ENCODE measurements at regions not wholly inside any gene's neighbourhood (a gene's known extent, or its start where the extent isn't known, plus 50 kb on each side); places are given as distances from the start of the nearest gene placed in this dataset.

- TF ChIP-seq CTCF (conservative IDR thresholded peaks at IDR 0.05; ENCODE audit: control insufficient read depth, insufficient read depth, low read depth, low read length), result no peak
- DNase-seq (ENCODE audit: low read depth), result peak; percentile 6
- no peak overlapping the region for H3K4me3 ChIP-seq (ENCODE audit: control insufficient read depth, low read depth, low read length)
These were observed 110.9 kb upstream of the TPM1 start for GRCh38 chr15:62931650-62932049.

GRCh38 chr15:62932436-62932835 is 110.1 kb upstream of the TPM1 start:
- no peak overlapping the region for H3K4me3 ChIP-seq (ENCODE audit: control insufficient read depth, low read depth, low read length)
- no peak for TF ChIP-seq CTCF (conservative IDR thresholded peaks at IDR 0.05; ENCODE audit: control insufficient read depth, insufficient read depth, low read depth, low read length)
- peak; percentile 94 for DNase-seq (ENCODE audit: low read depth)

GRCh38 chr15:62933386-62933785 is 109.2 kb upstream of the TPM1 start:
- DNase-seq (ENCODE audit: low read depth), result no peak
- H3K4me3 ChIP-seq (ENCODE audit: control insufficient read depth, low read depth, low read length), result no peak overlapping the region
- no peak for TF ChIP-seq CTCF (conservative IDR thresholded peaks at IDR 0.05; ENCODE audit: control insufficient read depth, insufficient read depth, low read depth, low read length)

- TF ChIP-seq CTCF (conservative IDR thresholded peaks at IDR 0.05; ENCODE audit: control insufficient read depth, insufficient read depth, low read depth, low read length), result no peak
- H3K4me3 ChIP-seq (ENCODE audit: control insufficient read depth, low read depth, low read length), result no peak overlapping the region
- DNase-seq (ENCODE audit: low read depth), result no peak
These were observed 108.1 kb upstream of the TPM1 start for GRCh38 chr15:62934236-62934971.

GRCh38 chr15:62935300-62936081 is 107.1 kb upstream of the TPM1 start:
- DNase-seq (ENCODE audit: low read depth), result no peak
- no peak for TF ChIP-seq CTCF (conservative IDR thresholded peaks at IDR 0.05; ENCODE audit: control insufficient read depth, insufficient read depth, low read depth, low read length)
- H3K4me3 ChIP-seq (ENCODE audit: control insufficient read depth, low read depth, low read length), result no peak overlapping the region

- no peak for DNase-seq (ENCODE audit: low read depth)
- no peak overlapping the region for H3K4me3 ChIP-seq (ENCODE audit: control insufficient read depth, low read depth, low read length)
- TF ChIP-seq CTCF (conservative IDR thresholded peaks at IDR 0.05; ENCODE audit: control insufficient read depth, insufficient read depth, low read depth, low read length), result no peak
These were observed 103.7 kb upstream of the TPM1 start for GRCh38 chr15:62938825-62939224.
